KBM-7 (cell line): ENCODE measurements at regions not wholly inside any gene's neighbourhood (a gene's known extent, or its start where the extent isn't known, plus 50 kb on each side); places are given as distances from the start of the nearest gene placed in this dataset.
"Not testable (repeated sequence)": the region's sequence is repeated elsewhere in the genome, so short reads cannot be mapped to it uniquely, and the experiment has no call there.

ENCODE experiments used
- DNase-seq: peaks from one replicate; pipeline ENCODE4 v3.0.0-alpha.2; 2015
- in situ Hi-C: fragments of 300-500 bp; cut with MboI; formaldehyde crosslinking; loops from 2 replicates; pipeline ENCODE4 v1.14.3; 2020; ENCODE audit warnings: low sequenced_read_pairs, low pct_unique_long_range_greater_than_20kb, mixed read lengths

DNA sequence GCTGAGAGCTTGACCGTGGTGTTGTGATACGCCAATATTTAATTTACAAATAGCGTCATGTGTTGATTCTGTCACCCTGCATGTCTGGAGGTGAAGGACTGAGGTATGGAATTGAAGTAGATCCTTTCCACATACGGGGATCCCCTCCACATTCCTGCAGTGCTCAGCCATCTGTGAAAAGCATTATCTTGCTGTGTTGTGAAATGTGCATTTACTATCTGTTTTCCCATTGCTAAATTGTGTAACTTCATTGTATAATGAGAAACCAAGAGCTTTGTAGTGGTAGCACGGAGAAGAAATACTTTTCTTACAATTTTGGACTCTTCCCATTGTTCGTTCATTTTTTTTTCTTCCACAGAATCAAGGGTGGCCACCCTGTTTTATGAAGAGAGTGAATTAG, 577.3 kb upstream of the ZP4 start:
- in situ Hi-C loops, result no loop called here

DNA sequence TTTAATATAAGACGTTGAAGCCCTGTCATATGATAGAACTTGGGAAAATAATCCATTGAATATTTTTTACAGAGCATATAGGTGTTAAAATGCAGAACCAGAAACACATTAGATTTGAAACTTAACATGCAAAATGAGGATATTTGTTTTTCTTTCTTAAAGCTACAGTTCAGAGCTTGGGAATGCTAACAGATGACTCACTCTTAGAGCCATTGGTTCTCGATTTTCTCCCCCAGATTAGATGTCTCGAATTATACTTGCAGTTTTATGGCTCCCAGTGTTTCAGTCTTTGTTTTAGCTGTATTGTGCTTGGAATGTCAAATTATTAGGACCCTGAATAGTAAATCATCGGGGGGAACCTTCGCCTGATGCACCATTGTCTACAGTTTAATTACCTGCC, 575.7 kb upstream of the ZP4 start:
- in situ Hi-C loops, result no loop called here
- no peak for DNase-seq

More for the DNA sequence above, 577.3 kb upstream of the ZP4 start:
- DNase-seq, result no peak

DNA sequence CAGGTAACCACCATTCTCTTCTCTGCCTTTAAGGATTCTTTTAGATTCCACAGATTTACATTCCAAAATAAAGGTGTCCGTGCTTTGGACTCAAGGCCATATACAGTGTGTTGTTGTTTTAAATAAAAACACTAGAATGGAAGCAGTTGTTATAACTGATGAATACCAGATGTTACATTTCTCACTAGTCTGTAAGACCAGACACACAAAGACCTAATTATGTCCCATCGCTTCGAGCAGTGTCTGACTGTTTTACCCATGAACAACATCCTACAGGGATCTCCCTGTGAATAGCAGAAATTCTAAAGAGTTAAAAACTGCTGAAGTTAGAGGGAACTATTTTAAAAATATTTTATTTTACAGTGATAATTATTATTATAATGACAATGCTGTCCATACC, 574.7 kb upstream of the ZP4 start:
- in situ Hi-C loops, result no loop called here
- no peak for DNase-seq

DNA sequence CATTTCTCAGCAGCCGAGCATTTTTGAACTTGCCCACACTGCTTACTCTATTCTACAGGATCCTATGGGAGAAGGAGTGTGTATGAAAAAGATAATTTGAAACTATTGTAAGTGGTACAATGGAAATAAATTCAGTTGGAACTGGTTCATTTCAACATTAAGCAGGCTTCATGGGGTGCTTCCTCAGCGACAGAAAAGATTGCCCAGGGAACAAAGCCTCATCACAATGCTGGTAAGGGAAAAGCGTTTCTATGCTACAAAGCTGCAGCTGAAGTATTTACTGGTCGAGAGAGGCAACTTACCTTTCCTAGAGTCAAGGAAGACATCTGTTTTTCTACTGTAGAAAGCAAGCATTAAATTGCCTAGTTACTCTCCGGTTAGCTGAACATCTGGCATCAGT, 568.2 kb upstream of the ZP4 start:
- in situ Hi-C loops, result no loop called here
- DNase-seq, result no peak

DNA sequence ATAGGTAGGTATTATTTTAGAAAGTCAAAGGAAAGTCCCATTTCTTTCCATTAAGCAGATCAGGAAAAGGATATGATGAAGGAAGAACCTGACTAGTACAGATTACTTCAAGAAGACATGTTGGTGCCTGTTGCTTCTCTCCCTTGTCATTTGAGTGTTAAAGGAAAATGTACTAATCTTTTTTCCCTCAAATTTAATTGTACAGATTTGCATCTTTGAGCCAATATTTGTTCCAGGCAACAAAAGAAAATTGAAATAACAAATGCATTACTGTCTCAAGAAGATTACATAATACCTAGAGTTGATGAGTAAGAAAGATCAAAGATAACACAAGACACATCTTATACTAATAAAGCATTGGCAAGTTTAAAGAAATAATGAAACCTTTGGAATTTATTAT, 566.9 kb upstream of the ZP4 start:
- DNase-seq, result no peak
- in situ Hi-C loops, result no loop called here

DNA sequence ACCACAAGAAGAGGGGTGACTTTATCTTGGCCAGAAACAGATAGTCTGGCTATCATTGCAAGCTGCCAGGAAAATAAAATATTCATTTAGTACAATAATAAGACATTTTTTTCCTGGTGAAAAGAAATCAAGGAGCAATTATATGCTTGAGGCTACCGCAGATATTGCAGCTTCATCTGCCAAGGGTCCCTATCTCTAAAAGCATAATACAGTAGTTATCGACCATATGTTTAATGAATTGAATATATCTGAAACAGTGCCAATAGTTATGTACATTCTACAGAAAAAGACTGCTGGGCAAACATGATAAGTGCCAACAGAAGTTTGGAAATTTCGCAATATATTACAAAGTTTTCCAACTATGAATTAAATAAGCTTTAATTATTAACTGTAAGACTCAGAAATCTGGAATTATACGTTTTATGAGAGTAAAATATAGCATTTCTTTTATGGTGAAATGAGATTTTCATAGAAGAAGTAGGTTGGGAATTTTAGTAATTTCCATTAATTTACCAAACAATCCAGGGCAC, 561.1 kb upstream of the ZP4 start:
- in situ Hi-C loops, result no loop called here
- no peak for DNase-seq

DNA sequence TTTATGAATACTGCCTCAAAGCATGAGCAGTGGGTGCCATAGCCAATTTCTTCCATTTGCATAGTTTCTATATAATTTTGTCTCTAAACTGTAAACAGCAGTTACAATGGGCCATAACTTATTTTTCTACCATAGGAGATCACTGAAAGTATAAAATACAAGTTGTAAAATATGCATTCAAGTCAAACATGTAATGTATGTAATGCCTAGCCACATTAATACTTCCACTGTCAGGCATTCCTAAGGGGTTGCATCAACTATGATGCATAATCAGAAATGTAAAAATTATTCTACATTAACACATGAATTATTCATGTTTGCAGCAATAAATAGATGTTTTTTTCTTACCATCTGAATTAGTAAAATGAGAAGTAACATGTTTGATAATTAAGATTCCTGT, 560.3 kb upstream of the ZP4 start:
- in situ Hi-C loops, result no loop called here
- no peak for DNase-seq

DNA sequence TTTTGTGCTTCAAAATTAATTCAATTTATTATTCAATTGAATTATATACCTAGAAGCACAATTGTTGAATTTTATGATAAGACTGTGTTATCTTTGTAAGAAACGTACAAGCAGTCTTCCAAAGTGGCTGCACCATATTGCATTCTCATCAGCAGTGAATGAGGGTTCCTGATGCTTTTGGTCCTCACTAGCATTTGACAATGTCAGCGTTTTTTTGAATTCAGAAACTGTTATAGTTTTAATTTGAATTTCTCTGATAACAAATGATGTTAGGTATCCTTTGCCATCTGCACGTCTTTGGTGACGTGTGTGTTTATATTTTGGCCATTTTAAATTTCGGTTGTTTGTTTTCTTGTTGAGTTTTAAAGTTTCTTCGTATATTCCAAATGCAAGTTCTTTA, 553.0 kb upstream of the ZP4 start:
- no peak for DNase-seq
- in situ Hi-C loops, result no loop called here

DNA sequence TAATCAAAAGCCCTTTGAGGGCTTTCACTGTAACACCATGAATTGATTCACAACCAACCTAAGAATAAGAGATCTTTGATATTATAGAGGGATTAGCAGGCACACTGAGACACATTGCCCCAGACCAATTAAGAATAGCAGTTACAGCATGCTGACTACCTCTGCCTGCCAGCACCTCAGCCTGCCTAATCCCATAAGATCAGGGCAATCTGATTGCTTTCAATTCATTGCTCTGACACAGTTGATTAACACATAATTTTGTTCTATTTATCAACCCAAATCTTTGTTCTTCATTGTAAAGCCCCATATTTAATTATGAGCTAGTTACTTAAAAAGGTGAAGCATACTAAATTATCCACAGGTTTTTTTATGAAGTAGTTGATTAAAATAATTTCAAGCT, 548.8 kb upstream of the ZP4 start:
- no peak for DNase-seq
- in situ Hi-C loops, result no loop called here

DNA sequence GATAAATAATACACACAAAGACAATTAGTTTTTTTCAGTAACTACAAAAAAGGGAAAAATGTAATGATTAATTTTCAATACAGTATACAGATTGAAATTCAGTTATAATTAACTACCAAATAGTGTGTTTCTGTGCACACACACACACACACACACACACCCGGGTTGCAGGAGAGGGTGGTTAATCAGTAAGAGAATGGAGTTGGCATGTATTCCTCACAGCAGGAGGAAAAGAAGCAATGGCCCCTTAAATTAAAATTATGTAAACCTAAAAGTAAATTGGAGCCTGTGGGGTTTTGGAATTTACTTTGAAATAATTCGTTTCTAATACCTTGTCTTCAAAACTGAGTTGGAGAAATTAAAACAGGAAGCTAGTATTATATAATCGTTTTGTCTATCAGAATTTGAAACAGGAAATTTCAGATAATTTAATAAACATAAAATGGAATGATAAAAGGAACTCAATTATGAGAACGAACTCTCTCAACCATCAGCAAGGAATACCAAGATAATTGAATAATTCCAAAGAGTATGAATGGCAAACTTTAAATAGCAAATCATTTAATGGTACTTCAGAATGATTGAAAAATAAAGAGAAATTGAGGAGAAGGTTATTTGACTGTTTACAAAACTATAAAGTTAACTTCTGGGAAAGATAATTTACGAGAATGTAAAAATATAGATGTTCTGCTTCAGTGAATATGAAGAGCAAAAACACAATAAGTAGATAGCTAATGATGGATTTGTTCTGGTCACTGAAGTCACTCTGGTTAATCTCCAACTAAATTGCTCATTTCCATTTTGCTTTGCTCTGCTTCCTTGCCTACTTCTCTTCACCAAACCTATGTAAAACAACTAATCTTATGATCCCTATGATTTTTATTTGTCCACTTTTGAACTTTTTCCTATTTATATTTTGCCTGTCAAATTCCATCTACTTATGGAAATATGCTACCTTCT, 547.9 kb upstream of the ZP4 start:
- no peak for DNase-seq
- in situ Hi-C loops, result no loop called here

DNA sequence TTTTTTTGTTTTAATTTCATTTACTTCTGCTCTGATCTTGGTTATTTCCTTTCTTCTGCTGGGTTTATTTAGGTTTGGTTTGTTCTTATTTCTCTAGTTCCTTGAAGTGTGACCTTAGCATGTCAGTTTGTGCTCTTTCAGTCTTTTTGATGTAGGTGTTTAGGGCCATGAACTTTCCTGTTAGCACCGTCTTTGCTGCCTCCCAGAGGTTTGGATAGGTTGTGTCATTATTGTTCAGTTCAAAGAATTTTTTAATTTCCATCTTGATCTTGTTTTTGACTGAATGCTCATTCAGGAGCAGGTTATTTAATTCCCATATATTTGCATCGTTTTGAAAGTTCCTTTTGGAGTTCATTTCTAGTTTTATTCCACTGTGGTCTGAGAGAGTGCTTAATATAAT, 539.0 kb upstream of the ZP4 start:
- in situ Hi-C loops, DNase-seq: not testable (repeated sequence)

DNA sequence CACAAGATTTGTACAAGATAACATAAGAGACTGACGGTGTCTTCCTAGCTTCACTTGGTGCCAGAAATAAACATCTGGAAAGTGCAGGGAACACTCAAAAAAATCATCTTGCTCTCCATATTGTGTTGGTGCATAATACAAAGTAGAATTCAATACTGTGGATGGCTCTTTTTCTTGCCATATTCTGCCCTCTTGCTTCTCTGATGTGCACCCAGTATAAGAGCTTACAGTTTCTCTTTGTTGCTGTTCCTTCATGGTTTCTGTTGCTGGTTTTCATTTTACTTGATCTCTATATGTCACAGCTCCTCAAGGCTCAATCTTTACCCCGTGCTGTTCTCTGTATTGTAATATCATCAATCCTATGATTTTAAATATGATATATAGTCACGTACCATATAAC, 528.5 kb upstream of the ZP4 start:
- DNase-seq, result no peak
- in situ Hi-C loops, result no loop called here

DNA sequence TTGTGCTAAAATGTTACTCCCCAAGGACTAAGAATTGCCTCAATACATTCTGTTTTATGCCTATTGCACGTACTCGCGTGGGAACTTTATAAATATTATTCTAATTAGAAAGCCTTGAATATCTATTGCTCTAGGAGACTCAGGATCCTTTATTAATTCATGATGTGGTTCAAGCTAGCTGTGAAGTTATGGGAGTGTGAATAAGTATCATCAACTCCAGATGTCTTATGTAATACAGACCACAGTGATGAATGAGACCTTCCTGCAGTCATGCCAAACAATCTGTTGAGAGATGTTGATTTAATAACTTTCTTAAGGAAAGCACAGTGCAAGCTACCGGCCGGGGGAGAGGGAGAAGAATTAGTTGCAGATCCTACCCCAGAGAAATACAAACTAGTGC, 519.2 kb upstream of the ZP4 start:
- no peak for DNase-seq

DNA sequence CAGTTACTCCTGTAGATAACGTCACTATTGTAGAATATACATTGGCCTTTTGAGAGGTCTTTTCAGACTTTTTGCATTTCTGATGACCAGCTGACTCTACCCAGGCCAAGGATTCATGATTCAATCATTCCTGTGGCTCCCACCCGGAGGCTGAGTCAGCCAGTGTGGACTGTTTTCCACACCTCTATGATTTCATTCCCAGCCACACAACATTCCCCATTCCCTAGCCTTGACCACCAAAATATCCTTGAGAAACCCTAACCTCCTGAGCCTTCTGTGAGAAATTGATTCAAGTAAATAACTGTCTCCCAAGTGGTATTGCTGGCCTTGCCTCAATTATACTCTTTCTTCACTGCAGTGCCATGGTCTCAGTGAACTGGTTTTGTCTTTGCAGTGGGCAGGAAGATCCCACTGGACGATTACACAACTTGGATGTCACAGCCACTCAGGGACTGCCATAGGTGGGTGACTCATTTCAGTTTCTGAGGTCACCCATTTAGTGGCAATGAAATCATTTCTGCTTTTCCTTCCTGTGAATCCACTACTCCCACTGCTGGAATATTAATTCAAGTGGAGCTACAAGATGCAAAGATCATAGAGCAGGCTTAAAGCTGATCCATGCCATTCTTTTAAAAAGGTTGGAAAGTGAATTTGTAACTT, 518.6 kb upstream of the ZP4 start:
- DNase-seq, result no peak
- in situ Hi-C loops, result no loop called here

More for the DNA sequence above, 519.2 kb upstream of the ZP4 start:
- in situ Hi-C loops, result no loop called here

DNA sequence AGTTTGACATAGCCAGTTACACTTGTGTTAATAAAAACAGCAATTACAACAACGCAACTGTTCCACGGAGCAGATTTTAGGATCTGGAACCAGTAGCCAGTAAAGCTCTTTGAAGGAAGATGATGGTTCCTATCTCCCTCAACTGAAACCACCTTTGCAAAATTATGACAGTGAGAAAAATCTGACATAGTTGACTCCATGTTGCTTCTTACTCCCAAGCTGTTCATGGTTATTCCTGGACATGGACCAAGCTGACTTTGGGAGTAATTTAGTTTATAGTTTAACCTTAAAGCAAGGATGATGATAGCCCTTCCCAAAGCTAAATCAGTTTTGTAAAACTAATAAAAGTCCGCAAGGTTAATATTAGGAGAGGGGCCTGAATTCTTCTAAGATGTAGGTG, 518.0 kb upstream of the ZP4 start:
- DNase-seq, result no peak

DNA sequence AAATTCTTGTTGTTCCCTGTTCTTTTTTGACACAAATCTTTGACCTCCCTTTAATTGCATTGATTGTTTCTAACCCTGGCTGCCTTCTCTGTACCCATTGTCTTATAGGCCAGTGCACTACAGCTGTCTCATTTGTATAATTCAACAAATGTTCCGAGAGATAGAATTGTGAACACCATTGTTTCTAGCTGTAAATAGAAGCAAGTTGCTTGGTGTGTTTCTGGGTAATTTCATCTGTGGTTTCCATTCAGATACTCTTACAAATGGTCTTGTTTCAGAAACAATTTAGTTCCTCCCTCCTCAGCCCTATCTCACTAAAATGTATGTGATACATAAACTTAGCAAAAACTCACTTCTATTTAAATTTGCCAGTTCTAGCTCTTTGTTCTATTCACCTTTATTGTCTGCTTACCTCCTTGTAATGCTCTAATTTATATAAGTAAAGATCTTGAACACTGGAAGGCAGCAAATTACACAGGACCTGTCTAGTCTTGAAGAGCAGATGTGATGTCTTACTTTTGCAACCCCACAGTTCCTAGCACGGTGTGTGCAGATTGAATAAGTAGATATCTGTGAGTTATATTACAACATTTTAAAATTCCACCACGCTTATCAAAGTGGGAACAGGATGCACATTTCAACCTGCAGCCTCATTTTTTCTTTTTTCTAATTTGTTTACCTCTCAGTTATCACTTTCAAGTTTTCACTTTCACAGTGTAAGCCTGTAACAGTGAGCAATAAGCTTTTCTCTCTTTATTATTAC, 515.6 kb upstream of the ZP4 start:
- in situ Hi-C loops, result no loop called here

More for the DNA sequence above, 518.0 kb upstream of the ZP4 start:
- in situ Hi-C loops, result no loop called here

DNA sequence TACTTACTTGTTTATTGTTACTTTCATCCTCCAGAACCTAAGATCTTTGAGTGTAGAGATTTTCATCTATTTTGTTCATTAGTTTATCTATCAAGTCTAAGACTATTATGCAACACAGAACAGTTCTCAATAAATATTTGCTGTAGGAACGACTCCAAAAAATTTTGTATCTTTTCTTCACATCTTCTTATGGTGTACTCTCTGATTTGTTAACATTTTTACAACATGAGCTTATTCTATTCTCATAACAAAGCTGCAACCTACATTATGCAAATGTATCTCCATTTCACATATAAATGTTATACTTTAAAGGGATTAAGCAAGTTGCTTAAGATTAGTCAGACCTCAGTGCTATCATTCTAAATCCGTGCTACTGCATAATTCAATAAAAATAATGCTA, 514.2 kb upstream of the ZP4 start:
- no peak for DNase-seq
- in situ Hi-C loops, result no loop called here

More for the DNA sequence above, 515.6 kb upstream of the ZP4 start:
- no peak for DNase-seq

DNA sequence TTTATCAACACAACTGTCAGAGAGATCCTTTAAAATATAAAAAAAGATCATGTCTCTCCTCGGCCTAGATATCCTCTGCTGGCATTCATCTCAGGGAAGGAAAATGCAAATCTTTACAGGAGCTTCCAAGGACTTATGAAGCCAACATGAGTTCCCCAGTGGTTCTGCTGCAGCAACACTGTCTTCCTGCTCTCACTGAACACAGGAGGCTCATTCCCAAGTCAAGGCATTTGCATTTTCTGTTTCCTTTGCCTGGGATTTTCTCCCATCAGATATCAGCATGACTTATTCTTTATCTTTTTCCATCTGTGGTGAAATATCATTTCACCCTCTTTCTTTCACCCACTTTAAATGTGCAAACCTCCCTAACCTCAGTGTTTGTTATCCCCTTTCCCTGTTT, 513.8 kb upstream of the ZP4 start:
- in situ Hi-C loops, result no loop called here
- no peak for DNase-seq

DNA sequence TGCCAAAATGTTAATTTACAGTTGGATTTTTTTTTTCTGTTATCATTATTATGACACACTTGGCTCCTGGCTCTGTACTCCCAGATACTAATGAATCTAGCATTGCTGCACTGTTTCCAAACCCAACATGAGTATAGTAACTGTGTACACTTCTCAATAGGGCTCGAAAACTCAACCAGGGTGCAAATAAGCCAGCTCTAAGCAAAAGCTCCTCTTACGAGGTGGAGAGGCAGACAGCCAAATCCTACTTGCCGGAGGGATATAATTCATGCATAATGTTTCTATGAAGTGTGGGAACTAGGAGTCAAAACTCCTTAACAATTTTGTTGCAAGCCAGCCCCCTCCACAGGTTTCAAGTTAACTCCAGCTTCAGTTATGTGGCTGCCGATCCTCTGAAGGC, 510.4 kb upstream of the ZP4 start:
- in situ Hi-C loops, result no loop called here
- no peak for DNase-seq

DNA sequence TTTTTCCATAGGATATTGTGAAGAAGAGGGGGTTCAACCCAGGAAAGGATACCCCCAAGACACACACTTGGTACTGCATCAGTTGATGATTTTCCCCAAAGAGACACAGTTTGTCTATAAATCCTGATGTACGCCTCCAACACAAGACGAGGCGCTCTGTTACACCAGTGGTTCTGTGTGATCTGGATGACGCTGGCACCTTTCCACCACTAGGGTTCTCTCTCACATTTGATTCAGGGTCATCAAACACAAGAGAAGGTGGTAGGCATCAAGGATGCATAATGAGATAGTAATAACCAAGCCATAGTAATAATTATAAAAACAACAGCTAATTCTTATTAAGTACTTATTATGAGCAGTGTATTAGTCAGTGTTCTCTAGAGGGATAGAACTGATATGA, 508.8 kb upstream of the ZP4 start:
- in situ Hi-C loops, result no loop called here
- no peak for DNase-seq
